Endothelial cell of umbilical vein (primary cell): ENCODE measurements at regions not wholly inside any gene's neighbourhood (a gene's known extent, or its start where the extent isn't known, plus 50 kb on each side); places are given as distances from the start of the nearest gene placed in this dataset.

Experiments used
- BruUV-seq: library from RNA; stranded (reverse); fragments of 400-500 nt; replicated peaks from 2 replicates; lab custom pipeline; 2021; lab: Mats Ljungman, UMichigan
- CTCF ChIA-PET: fragments of 300-600, 350-600 bp; sonication (Branson Sonifier 250); formaldehyde crosslinking; loops from one replicate; lab custom pipeline; 2021; ENCODE audit warnings: antibody characterized with exemption, inconsistent platforms; lab: Charles Lee
- POLR2A ChIA-PET: fragments of 300-600, 350-600 bp; sonication (Branson Sonifier 250); formaldehyde crosslinking; loops from one replicate; lab custom pipeline; 2021; ENCODE audit warnings: antibody characterized with exemption, inconsistent platforms; lab: Charles Lee
- DNase-seq: peaks from one replicate; pipeline ENCODE4 v3.0.0-alpha.2; 2011; ENCODE audit warnings: low read depth, low spot score
- FAIRE-seq: peaks from 2 replicates; lab custom pipeline; 2011; peaks lifted over from hg19 to GRCh38; lab: Jason Lieb, UNC
- H2AFZ ChIP-seq: 2 replicates; pipeline ENCODE4 v1.6.0; 2012; ENCODE audit warnings: low read depth, low read length, control low read depth, inconsistent platforms
- H3K27ac ChIP-seq: 2 replicates; pipeline ENCODE4 v1.5.1; 2011; ENCODE audit warnings: low read depth, mild to moderate bottlenecking, control low read depth, low read length, moderate library complexity; ENCODE audit not compliant: insufficient read depth
- H3K27me3 ChIP-seq, 2 experiments: 2 replicates each; pipeline versions ENCODE4 v1.6.0 to v1.6.1; 2011; ENCODE audit warnings: low read length in 2 of 2, mixed read lengths in 1 of 2; ENCODE audit not compliant: control insufficient read depth in 2 of 2, insufficient read depth in 2 of 2
- H3K36me3 ChIP-seq, 2 experiments: 2 replicates in 1 of 2; 3 replicates in 1 of 2; pipeline ENCODE4 v1.5.1; 2011; ENCODE audit warnings: low read length in 2 of 2, mild to moderate bottlenecking in 1 of 2, moderate library complexity in 1 of 2; ENCODE audit not compliant: control insufficient read depth in 2 of 2, insufficient read depth in 2 of 2; ENCODE audit errors: extremely low read depth in 1 of 2
- H3K4me1 ChIP-seq: 3 replicates; pipeline ENCODE4 v1.5.1; 2011; ENCODE audit warnings: mild to moderate bottlenecking, low read length; ENCODE audit not compliant: control insufficient read depth, insufficient read depth; ENCODE audit errors: extremely low read depth
- H3K4me2 ChIP-seq: 2 replicates; pipeline ENCODE4 v1.6.1; 2011; ENCODE audit warnings: low read length, control low read depth, mixed read lengths; ENCODE audit not compliant: insufficient read depth
- H3K4me3 ChIP-seq, 3 experiments: fragments of 200-600 bp in 1 of 3; sonication (generic), shearing (Covaris generic) in 1 of 3; replicated peaks in 1 of 3; 2 replicates each; pipeline ENCODE4 v1.5.1; 2011 to 2016; ENCODE audit warnings: control low read depth in 3 of 3, low read length in 3 of 3, mild to moderate bottlenecking in 2 of 3, inconsistent platforms in 1 of 3, low read depth in 1 of 3, moderate library complexity in 1 of 3; ENCODE audit not compliant: insufficient read depth in 1 of 3
- H3K79me2 ChIP-seq: 2 replicates; pipeline ENCODE4 v1.6.0; 2012; ENCODE audit warnings: low read length, inconsistent platforms; ENCODE audit not compliant: control insufficient read depth, insufficient read depth
- H3K9ac ChIP-seq: replicated peaks from 2 replicates; pipeline ENCODE3; 2011; ENCODE audit warnings: low read length, control low read depth; ENCODE audit not compliant: insufficient read depth; ENCODE audit errors: extremely low read depth
- H3K9me1 ChIP-seq: replicated peaks from 3 replicates; pipeline ENCODE4 v1.6.0; 2011; ENCODE audit warnings: mild to moderate bottlenecking, low read length; ENCODE audit not compliant: control insufficient read depth, insufficient read depth; ENCODE audit errors: extremely low read depth
- H3K9me3 ChIP-seq: replicated peaks from 2 replicates; pipeline ENCODE4 v1.5.1; 2012; ENCODE audit warnings: low read length, inconsistent platforms; ENCODE audit not compliant: control insufficient read depth, insufficient read depth
- H4K20me1 ChIP-seq: replicated peaks from 2 replicates; pipeline ENCODE3; 2011; ENCODE audit warnings: mild to moderate bottlenecking, low read length; ENCODE audit not compliant: control insufficient read depth, insufficient read depth; ENCODE audit errors: extremely low read depth
- CTCF ChIP-seq, 2 donors: IDR thresholded peaks; 1 replicate in 1 of 2; 2 replicates in 1 of 2; pipeline ENCODE4 v1.5.1; 2011; ENCODE audit warnings: low read length in 2 of 2, mild to moderate bottlenecking in 2 of 2, moderate library complexity in 2 of 2, control low read depth in 1 of 2, inconsistent platforms in 1 of 2, low read depth in 1 of 2; ENCODE audit not compliant: insufficient read depth in 1 of 2; ENCODE audit errors: extremely low read depth in 1 of 2
- EZH2 ChIP-seq: IDR thresholded peaks from 2 replicates; pipeline ENCODE4 v1.6.1; 2012; ENCODE audit warnings: borderline replicate concordance, low read depth, mild to moderate bottlenecking, moderate library complexity, low read length, inconsistent platforms; ENCODE audit not compliant: severe bottlenecking
- FOS ChIP-seq: IDR thresholded peaks from 2 replicates; pipeline ENCODE4 v1.6.1; 2011; ENCODE audit warnings: mild to moderate bottlenecking, low read length, moderate library complexity, borderline replicate concordance; ENCODE audit not compliant: insufficient read depth
- GATA2 ChIP-seq: IDR thresholded peaks from 2 replicates; pipeline ENCODE4 v1.7.0; 2011; ENCODE audit warnings: low read depth, mild to moderate bottlenecking, moderate library complexity, mixed read lengths, low read length; ENCODE audit not compliant: insufficient read length, insufficient read depth
- JUN ChIP-seq: IDR thresholded peaks from 2 replicates; pipeline ENCODE4 v1.6.1; 2011; ENCODE audit warnings: borderline replicate concordance, low read depth; ENCODE audit not compliant: insufficient read length, insufficient read depth
- MAX ChIP-seq: IDR thresholded peaks from 2 replicates; pipeline ENCODE4 v1.6.1; 2011; ENCODE audit not compliant: insufficient read depth, insufficient read length
- MYC ChIP-seq: IDR thresholded peaks from one replicate; pipeline ENCODE4 v1.6.1; 2011; ENCODE audit warnings: mild to moderate bottlenecking, low read depth, low read length
- POLR2AphosphoS5 ChIP-seq: IDR thresholded peaks from 2 replicates; pipeline ENCODE4 v1.6.1; 2012; ENCODE audit warnings: low read depth, mild to moderate bottlenecking, control low read depth, low read length, moderate library complexity; ENCODE audit not compliant: insufficient read depth
- dilution Hi-C: fragments of 300-500 bp; cut with MboI; formaldehyde crosslinking; loops from one replicate; pipeline ENCODE4 v1.15.0; 2019; ENCODE audit warnings: low sequenced_read_pairs; ENCODE audit not compliant: extremely low pct_ligation_motif_present
- intact Hi-C: fragments of 100-400 bp; cut with micrococcal nuclease; formaldehyde crosslinking; loops from one replicate; pipeline ENCODE4 v1.10.0; 2022

GRCh38 chr15:69829974-69830373 is 267.7 kb downstream of the TLE3 start:
- Histone ChIP-seq H3K9ac (no peak overlapping the region), H3K79me2 (no peaks in the 10 kb centered on the region), H3K27me3 (peaks cover 0 to 4% of the 10 kb centered on the region in 2 experiments), H3K9me3 (no peaks in the 10 kb centered on the region), H3K9me1 (no peaks in the 10 kb centered on the region), H3K27ac (no peak overlapping the region), H2AFZ (no peak overlapping the region), H3K4me1 (no peaks in the 10 kb centered on the region), H3K36me3 (no peaks in the 10 kb centered on the region), H3K4me2 (no peak overlapping the region), H4K20me1 (no peaks in the 10 kb centered on the region), H3K4me3 (no peak overlapping the region)
- CTCF ChIA-PET: no interaction called here
- dilution Hi-C loops (no loop called here), intact Hi-C loops (no loop called here)
- no peak for DNase-seq
- POLR2A ChIA-PET: no interaction called here
- no peak for TF ChIP-seq MYC
- no peak for TF ChIP-seq CTCF (IDR thresholded peaks at IDR 0.05; ENCODE audit: extremely low read depth in 1 of 2, insufficient read depth in 1 of 2, low read depth in 1 of 2, low read length in 2 of 2)
- TF ChIP-seq MAX: no peak
- TF ChIP-seq POLR2AphosphoS5: no peak
- no peak for TF ChIP-seq EZH2
- TF ChIP-seq JUN: no peak
- TF ChIP-seq GATA2: no peak
- no peak for TF ChIP-seq FOS
- FAIRE-seq: no peak
- no TSS peak for BruUV-seq
